ENCODE measurements at regions not wholly inside any gene's neighbourhood (a gene's known extent, or its start where the extent isn't known, plus 50 kb on each side); places are given as distances from the start of the nearest gene placed in this dataset.
"Not testable (repeated sequence)": the region's sequence is repeated elsewhere in the genome, so short reads cannot be mapped to it uniquely, and the experiment has no call there.

GRCh38 chr16:13471036-13471435 is 448.9 kb upstream of the ERCC4 start:
- no peak for DNase-seq

DNA sequence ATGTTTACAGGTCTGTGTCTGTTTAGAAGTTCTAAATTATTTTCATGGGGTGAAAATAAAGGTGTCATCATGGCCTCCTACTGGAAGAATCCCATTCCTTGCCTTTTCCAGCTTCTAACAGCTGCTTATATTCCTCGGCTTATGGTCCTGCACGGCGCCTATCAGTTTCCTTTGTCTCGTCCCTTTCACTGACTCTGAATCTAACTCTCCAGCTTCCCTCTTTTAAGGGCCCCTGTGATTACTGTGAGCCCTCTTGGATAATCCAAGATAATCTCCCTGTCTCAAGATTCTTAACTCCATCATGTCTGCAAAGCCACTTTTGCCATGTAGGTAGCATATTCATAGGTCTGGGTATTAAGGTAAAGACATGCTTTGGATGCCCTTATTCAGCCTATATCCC is 441.0 kb upstream of the ERCC4 start:
- DNase-seq, result no peak

- no peak for DNase-seq
Measured at GRCh38 chr16:13479549-13479948, 440.4 kb upstream of the ERCC4 start.

GRCh38 chr16:13480801-13481200 is 439.2 kb upstream of the ERCC4 start:
- no peak for DNase-seq

DNA sequence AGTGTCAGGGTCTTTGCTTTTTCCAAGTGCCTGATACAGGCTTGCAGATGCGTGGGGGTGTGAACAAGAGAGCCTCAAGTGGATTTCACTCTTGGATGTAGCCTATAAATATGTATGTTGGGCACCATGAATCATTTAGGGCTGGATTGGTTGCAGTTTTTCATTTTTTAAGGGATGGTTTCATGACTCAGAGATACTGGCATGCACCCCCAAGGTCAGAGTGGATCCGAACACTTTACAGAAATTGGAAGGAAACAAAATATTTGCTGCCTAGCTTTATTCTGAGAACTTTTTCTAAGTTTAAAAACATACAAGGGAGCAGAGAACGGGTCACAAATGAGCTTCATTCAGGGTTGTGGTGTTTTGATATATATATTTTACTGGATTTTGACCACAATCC is 436.8 kb upstream of the ERCC4 start:
- no peak for DNase-seq

GRCh38 chr16:13489416-13489815 is 430.5 kb upstream of the ERCC4 start:
- DNase-seq, result not testable (repeated sequence)

- no peak for DNase-seq
Measured at GRCh38 chr16:13492046-13492445, 427.9 kb upstream of the ERCC4 start.

DNA sequence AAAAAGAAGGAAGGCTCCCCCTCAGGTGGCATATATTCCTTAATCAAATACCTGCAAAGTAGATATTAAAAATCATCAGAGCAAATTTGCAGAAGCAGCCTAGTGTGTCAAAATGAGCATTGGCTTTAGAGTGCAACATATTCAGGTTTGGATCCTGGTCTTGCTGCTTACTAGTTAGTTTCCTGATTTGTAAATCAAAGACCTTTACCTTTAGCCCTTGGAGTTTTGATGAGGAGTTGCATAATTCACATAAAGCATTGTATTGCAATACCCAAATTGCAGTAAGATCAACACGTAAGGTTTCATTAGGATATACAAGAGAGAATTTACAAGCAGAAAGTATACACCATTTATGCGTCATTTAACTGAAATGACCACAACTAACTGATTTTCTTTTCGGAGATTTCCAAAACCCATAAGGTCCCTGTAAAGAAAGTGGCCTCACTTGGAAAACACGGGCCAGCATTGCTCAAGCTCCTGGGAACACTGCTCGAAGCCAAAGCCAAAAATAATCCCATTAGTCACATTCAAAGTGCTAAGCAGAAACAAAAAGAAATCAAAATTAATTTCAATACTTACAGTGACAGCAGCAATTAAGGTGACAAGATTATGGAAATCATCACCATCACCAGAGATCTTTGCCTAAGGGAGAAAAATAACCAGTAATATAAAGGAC is 415.9 kb upstream of the ERCC4 start:
- no peak for DNase-seq

DNA sequence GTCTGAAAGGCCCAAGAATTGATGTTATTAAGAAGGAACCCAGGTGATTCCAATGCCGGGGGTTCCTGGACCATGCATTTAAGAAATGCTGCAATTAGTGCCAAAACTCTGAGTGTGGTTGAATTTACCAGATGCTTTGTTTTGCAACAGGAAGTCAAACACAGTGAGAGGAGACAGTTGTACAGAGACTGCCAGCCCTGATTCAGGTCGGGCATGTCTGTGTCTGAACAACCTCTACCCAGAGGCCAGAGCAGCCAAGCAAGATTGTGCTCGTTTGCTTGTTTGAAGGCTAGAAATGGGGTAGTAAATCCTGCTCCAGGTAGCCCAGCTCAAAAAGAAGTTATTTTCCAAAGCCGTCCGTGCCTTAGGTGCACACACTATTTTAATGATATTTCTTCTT is 412.4 kb upstream of the ERCC4 start:
- peak in 1 of 5 experiments; percentile 0 for DNase-seq

DNA sequence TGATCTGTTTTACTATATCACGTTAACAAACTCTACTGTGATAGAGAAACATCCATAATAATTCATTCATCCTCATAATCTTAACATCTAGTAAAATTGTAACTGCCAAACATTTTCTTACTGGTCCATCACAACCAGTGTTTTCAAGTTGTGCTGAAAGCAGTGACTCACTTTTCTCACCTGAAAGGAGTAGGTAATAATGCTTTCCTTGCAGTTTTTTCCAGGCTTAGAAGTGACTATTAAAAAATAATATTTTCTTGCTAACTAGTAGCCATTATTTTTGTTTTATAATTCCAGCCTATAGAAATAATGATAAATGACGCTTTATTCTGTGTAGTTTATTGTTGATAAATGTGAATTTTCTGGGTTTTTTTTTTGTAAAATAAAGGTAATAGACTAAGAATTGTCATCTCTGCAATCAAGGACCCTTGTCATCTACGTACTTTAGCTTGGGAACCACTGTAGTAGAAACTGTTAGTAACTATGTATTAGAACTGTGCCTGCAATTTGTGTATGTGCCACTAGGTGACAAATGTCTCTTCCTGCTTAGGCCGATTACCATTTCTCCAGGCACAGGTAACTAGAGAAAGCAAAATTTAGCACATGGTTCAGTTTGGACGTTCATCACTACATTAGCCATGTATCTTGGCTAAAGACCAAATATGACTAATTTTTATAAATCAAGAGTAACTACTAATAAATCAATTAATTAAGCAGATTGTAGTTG is 409.4 kb upstream of the ERCC4 start:
- DNase-seq, result no peak

DNA sequence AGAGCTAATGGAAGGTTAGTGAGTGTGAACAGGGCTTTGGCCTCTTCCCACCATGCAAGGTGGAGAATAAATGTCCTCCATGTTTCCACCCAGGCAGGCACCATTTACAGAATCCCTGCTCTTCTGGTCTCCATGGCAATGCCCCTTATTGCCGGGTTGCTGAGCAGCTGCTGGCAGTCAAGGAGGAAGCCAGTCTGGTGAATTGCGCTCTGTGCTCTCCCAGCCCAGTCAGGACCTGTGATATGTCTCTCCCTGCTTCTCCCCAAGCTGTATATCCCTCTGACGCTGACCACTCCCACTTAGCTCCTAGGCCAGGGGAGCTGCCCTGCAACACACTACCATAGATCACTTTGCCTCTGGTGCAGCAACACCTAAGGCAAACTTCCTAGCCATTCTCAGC is 402.1 kb upstream of the ERCC4 start:
- no peak for DNase-seq

DNA sequence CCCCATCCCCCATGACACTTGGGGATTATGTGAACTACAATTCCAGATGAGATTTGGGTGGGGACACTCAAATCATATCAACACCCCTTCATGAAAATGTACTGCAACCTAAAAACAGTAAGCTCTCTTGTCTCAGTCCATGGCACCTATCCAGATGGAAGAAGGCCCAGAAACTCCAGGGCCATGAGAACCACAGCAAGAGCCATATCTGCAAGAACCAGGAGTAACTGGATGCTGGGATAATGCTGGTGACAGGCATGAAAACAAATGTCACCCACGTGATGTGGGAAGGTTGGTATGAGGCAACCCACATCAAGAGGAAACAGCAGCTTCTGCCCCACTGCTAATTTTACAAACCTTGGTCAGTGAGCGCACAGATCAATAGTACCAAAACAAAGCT is 400.1 kb upstream of the ERCC4 start:
- no peak for DNase-seq

GRCh38 chr16:13521356-13521755 is 398.6 kb upstream of the ERCC4 start:
- DNase-seq, result no peak

DNA sequence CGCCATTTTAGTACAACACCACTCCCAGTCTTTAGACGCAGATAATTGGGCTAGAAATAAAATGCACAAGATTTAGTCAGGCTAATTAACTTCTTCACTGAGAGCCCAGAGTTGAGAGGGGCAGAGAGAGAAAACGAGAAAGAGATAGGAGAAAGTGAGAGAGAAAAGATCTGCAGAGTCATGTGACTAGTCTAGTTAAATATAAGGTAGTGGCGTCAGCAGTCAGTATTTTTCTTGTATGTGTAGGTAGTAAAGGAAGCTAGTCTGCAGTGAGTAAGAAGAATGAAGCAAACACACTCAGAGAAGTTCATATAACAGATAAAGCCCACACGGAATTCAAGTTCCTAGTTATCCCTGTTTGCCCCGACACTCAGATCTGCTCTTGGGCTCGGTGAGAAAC is 392.6 kb upstream of the ERCC4 start:
- DNase-seq, result no peak

GRCh38 chr16:13528691-13529090 is 391.3 kb upstream of the ERCC4 start:
- no peak for DNase-seq

DNA sequence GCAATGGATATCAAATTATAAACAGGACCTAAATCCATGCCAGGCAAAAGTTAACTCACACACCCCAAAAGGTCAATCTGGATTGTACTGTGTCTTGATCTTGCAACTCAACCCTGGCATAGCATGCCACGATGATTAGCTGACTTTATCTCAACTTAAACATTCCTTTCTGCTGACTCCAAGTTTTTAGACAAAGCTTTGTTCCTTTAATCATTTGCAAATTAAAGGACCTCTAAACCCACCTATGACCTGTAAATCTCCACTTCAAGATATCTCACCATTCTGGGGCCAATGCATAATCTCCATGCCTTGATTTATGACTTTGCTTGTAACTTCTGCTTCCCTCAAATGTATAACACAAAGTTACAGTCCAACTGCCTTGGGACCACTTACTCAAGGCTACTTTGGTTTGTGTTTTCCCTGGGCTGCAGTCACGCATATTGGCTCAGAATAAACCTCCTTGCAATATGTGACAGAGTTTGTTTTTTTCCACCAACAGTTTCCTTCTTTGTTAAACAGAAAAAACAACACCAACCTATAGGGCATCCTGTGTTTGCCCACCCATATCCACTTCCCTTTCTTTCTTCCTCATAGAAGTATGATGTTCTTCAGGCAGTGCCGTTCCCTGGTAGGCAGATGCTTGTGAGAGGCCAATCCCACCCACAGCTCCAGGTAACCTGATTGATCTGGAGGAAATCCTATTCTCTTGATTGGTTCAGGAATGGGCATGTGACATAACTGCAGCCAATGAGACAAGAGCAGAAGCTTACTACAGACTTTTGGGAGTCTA is 390.6 kb upstream of the ERCC4 start:
- DNase-seq, result no peak

DNA sequence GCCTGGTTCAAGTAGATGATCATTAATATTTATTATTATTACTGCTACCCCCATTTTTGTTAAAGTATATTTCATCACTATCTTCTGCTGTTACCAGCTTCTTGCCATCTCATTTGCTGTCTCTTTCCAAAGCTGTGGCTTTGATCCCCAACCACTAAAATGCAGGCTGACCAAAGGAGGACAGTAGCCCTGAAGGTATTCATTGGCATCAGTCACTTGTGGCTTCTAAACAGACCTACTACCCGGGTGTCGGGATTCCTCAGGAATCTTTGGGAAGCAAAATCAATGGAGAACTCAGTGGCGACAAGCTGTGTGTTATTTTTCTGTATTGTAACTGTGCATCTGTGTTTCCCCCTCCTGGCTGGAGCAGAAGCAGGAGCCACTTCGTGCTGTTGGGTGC is 379.2 kb upstream of the ERCC4 start:
- no peak for DNase-seq

DNA sequence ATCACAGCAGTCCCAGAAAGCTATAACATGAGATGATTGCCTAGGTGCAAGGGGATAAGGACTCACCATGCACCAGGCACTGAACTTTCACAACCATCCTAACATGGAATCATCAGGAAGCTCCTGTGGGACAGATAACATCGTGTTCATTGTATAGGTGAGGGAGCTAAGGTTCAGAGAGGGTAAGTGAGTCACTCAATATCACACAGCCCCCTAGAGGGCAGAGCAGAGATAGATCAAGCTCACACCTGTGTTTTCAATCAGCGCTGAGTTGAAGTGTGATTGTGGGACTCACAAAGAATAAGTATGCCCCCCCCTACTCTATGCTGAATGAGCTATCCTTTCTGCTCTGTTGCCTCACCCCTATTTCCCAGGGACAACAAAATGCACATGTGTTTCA is 377.7 kb upstream of the ERCC4 start:
- no peak for DNase-seq

DNA sequence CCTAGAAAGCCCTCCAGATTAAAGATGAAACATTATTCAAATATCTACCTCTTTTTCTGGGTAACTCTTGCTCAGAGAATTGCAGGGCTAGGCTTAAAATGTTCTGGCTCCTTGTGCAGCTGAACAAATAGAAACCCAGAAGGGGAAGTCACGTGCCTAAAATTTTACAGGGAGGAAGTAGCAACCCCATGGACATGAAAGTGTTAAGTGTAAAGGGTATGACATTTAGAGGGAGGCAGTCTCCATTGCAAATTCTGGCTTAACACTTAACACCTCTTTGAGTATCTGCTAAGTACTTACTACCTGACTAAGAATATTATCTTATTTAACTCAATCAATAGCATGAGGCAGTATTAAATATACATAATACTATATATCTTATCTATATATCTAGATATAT is 376.1 kb upstream of the ERCC4 start:
- DNase-seq, result no peak

GRCh38 chr16:13545271-13545670 is 374.7 kb upstream of the ERCC4 start:
- no peak for DNase-seq

DNA sequence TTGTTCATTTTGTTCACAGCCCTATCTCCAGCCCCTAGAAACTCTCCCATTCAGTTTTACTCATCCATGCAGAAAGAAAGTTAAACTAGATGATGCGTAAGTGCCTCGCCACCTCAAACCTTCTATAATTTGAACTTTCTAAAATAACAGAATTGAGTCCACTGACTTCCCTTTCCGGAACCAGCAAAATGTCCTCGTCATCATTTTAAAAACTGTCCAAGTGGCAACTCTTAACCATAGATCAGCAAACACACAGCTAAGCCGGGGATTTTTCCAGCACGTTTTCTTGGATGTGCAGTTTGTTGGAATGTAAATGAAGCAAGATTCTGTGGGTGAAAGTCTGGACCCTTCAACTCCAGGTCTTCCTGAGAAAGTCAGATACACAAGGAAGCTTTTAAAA is 369.7 kb upstream of the ERCC4 start:
- DNase-seq, result no peak

- no peak for DNase-seq
Measured at GRCh38 chr16:13552062-13552959, 367.6 kb upstream of the ERCC4 start.

- DNase-seq, result no peak
Measured at GRCh38 chr16:13552960-13553257, 367.0 kb upstream of the ERCC4 start.

All from T-helper 2 cell (primary cell).